Lung (tissue), 11 donors: ENCODE measurements at regions not wholly inside any gene's neighbourhood (a gene's known extent, or its start where the extent isn't known, plus 50 kb on each side); places are given as distances from the start of the nearest gene placed in this dataset.

Source experiments
- ATAC-seq: fragments of 200-7000 bp; cut with Tn5 transposase; one replicate; pipeline ENCODE4 v1.9.1; 2020; ENCODE audit warnings: moderate number of reproducible peaks; ENCODE audit not compliant: insufficient read depth, low FRiP score
- DNase-seq, 3 donors: peaks; one replicate each; pipeline ENCODE4 v3.0.0-alpha.2; 2013 to 2017
- H3K27ac ChIP-seq, 2 donors: one replicate each; pipeline ENCODE4 v1.5.1; 2013; ENCODE audit warnings: mild to moderate bottlenecking in 2 of 2, moderate library complexity in 2 of 2, control low read depth in 1 of 2, inconsistent platforms in 1 of 2, low read depth in 1 of 2, low read length in 1 of 2
- H3K27me3 ChIP-seq, 3 donors: one replicate each; pipeline ENCODE4 v1.5.1; 2013; ENCODE audit warnings: low read length in 2 of 3; ENCODE audit not compliant: control insufficient read depth in 3 of 3, insufficient read depth in 3 of 3
- H3K36me3 ChIP-seq, 4 donors: one replicate each; pipeline ENCODE4 v1.5.1; 2013; ENCODE audit warnings: low read length in 4 of 4, mild to moderate bottlenecking in 1 of 4, moderate library complexity in 1 of 4; ENCODE audit not compliant: control insufficient read depth in 4 of 4, insufficient read depth in 4 of 4
- H3K4me1 ChIP-seq, 5 donors: one replicate each; pipeline ENCODE4 v1.5.1; 2013; ENCODE audit warnings: low read length in 5 of 5, mild to moderate bottlenecking in 2 of 5, moderate library complexity in 1 of 5; ENCODE audit not compliant: control insufficient read depth in 5 of 5, insufficient read depth in 5 of 5
- H3K4me3 ChIP-seq: one replicate; pipeline ENCODE4 v1.5.1; 2013; ENCODE audit warnings: mild to moderate bottlenecking, control low read depth, moderate library complexity
- H3K9ac ChIP-seq, 2 donors: one replicate each; pipeline ENCODE4 v1.5.1; 2013; ENCODE audit warnings: low read length in 2 of 2, control low read depth in 1 of 2; ENCODE audit not compliant: insufficient read depth in 1 of 2
- H3K9me3 ChIP-seq, 4 donors: one replicate each; pipeline ENCODE4 v1.5.1; 2013; ENCODE audit warnings: low read length in 3 of 4, mild to moderate bottlenecking in 1 of 4, moderate library complexity in 1 of 4; ENCODE audit not compliant: control insufficient read depth in 4 of 4, insufficient read depth in 3 of 4
- CTCF ChIP-seq: IDR thresholded peaks from 2 replicates; pipeline ENCODE4 v1.5.1; 2012; ENCODE audit warnings: mild to moderate bottlenecking; ENCODE audit errors: control extremely low read depth, extremely low read depth
- WGBS, 2 donors: extraction: QIAGEN DNeasy Blood & Tissue Kit; methylation state at CpG; one replicate each; pipeline ENCODE4 v1.1.7; 2013; 5-methylcytosine and 5-hydroxymethylcytosine counted together
- donor health status: control.
- donor health status: control.
- donor health status: Bipolar disorder and iron deficiency.
- donor health status: healthy.
- donor health status: DM: yes; HTN: yes; CAD: no.

GRCh38 chr20:40422656-40423055 is 266.4 kb downstream of the MAFB start:
- no peaks in the 10 kb centered on the region for H3K36me3 ChIP-seq
- no peak overlapping the region for H3K27ac ChIP-seq
- ATAC-seq (no peak), DNase-seq (no peak)
- no peak for TF ChIP-seq CTCF
- no peaks in the 10 kb centered on the region for H3K4me1 ChIP-seq
- H3K9ac ChIP-seq, result no peak overlapping the region
- H3K4me3 ChIP-seq, result no peak overlapping the region
- peaks cover 0 to 6% (median 0%) of the 10 kb centered on the region in 3 donors for H3K27me3 ChIP-seq
- no peaks in the 10 kb centered on the region for H3K9me3 ChIP-seq

GRCh38 chr20:40416274-40416673 is 272.8 kb downstream of the MAFB start:
- H3K27ac ChIP-seq, result no peak overlapping the region
- H3K27me3 ChIP-seq, result peaks cover 0 to 7% (median 0%) of the 10 kb centered on the region in 3 donors
- H3K4me1 ChIP-seq, result no peaks in the 10 kb centered on the region
- no peak overlapping the region for H3K4me3 ChIP-seq
- 94 to 97% methylated on average over 1 of the region's 1 CpG for WGBS, 2 donors
- no peaks in the 10 kb centered on the region for H3K36me3 ChIP-seq
- H3K9ac ChIP-seq, result no peak overlapping the region
- no peak for DNase-seq
- peaks cover 0 to 2% (median 0%) of the 10 kb centered on the region in 4 donors for H3K9me3 ChIP-seq
- TF ChIP-seq CTCF, result no peak
- ATAC-seq, result no peak

GRCh38 chr20:40414843-40415615 is 274.0 kb downstream of the MAFB start:
- Histone ChIP-seq H3K9me3 (peaks cover 0 to 2% (median 0%) of the 10 kb centered on the region in 4 donors), H3K36me3 (no peaks in the 10 kb centered on the region), H3K27me3 (peaks cover 0 to 7% (median 0%) of the 10 kb centered on the region in 3 donors), H3K4me3 (no peak overlapping the region), H3K4me1 (no peaks in the 10 kb centered on the region), H3K27ac (no peak overlapping the region), H3K9ac (no peak overlapping the region)
- DNase-seq, result no peak
- 84 to 94% methylated on average over 5 of the region's 5 CpGs for WGBS, 2 donors
- no peak for ATAC-seq
- TF ChIP-seq CTCF, result no peak
